Vagina (tissue), 2 donors: ENCODE measurements at regions not wholly inside any gene's neighbourhood (a gene's known extent, or its start where the extent isn't known, plus 50 kb on each side); places are given as distances from the start of the nearest gene placed in this dataset.

Source experiments
- DNase-seq, 2 donors: peaks; one replicate each; pipeline ENCODE4 v3.0.0-alpha.2; 2017; ENCODE audit errors: extremely low spot score in 2 of 2
- H3K27ac ChIP-seq: fragments of 200-600 bp; sonication (generic); one replicate; pipeline ENCODE4 v1.5.1; 2019
- H3K27me3 ChIP-seq: fragments of 200-600 bp; sonication (generic); one replicate; pipeline ENCODE4 v1.5.1; 2019
- H3K36me3 ChIP-seq, 2 donors: fragments of 200-600 bp; sonication (generic); one replicate each; pipeline ENCODE4 v1.5.1; 2017 to 2019
- H3K4me1 ChIP-seq: fragments of 200-600 bp; sonication (generic); one replicate; pipeline ENCODE4 v1.5.1; 2019
- H3K4me3 ChIP-seq, 2 donors: fragments of 200-600 bp; sonication (generic); 1 replicate in 1 of 2; 2 replicates in 1 of 2; pipeline ENCODE4 v1.5.1; 2016 to 2019
- H3K9me3 ChIP-seq: fragments of 200-600 bp; sonication (generic); one replicate; pipeline ENCODE4 v1.5.1; 2019
- POLR2A ChIP-seq, 2 donors: fragments of 450-650 bp; IDR thresholded peaks; one replicate each; pipeline ENCODE4 v1.6.1; 2017; ENCODE audit warnings: antibody characterized with exemption in 2 of 2, mild to moderate bottlenecking in 2 of 2, moderate library complexity in 2 of 2
- POLR2AphosphoS5 ChIP-seq, 2 donors: sonication (generic); formaldehyde crosslinking; IDR thresholded peaks; one replicate each; pipeline ENCODE4 v1.9.0; 2017; ENCODE audit warnings: antibody characterized with exemption in 2 of 2, mild to moderate bottlenecking in 2 of 2, low read depth in 1 of 2; ENCODE audit not compliant: insufficient read depth in 1 of 2
- intact Hi-C: fragments of 100-400 bp; cut with DNase I; formaldehyde crosslinking; loops from one replicate; pipeline ENCODE4 v1.15.1; 2023
- TF ChIP-seq, protein P1 (sequence below), 3 experiments: fragments of 450-650 bp in 2 of 3; fragments of 200-600 bp in 1 of 3; sonication (generic) in 1 of 3; IDR thresholded peaks; one replicate each; pipeline ENCODE4 v1.5.1; 2017 to 2019; ENCODE audit warnings: antibody characterized with exemption in 3 of 3, mild to moderate bottlenecking in 2 of 3, moderate library complexity in 2 of 3

- Histone ChIP-seq H3K9me3 (no peaks in the 10 kb centered on the region), H3K27me3 (no peaks in the 10 kb centered on the region), H3K36me3 (no peaks in the 10 kb centered on the region), H3K4me1 (peaks cover 11% of the 10 kb centered on the region), H3K27ac (no peak overlapping the region), H3K4me3 (no peak overlapping the region)
- TF ChIP-seq, protein P1, sequence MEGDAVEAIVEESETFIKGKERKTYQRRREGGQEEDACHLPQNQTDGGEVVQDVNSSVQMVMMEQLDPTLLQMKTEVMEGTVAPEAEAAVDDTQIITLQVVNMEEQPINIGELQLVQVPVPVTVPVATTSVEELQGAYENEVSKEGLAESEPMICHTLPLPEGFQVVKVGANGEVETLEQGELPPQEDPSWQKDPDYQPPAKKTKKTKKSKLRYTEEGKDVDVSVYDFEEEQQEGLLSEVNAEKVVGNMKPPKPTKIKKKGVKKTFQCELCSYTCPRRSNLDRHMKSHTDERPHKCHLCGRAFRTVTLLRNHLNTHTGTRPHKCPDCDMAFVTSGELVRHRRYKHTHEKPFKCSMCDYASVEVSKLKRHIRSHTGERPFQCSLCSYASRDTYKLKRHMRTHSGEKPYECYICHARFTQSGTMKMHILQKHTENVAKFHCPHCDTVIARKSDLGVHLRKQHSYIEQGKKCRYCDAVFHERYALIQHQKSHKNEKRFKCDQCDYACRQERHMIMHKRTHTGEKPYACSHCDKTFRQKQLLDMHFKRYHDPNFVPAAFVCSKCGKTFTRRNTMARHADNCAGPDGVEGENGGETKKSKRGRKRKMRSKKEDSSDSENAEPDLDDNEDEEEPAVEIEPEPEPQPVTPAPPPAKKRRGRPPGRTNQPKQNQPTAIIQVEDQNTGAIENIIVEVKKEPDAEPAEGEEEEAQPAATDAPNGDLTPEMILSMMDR (IDR thresholded peaks at IDR 0.05), result no peak
- TF ChIP-seq POLR2AphosphoS5 (IDR thresholded peaks at IDR 0.05; ENCODE audit: insufficient read depth in 1 of 2, low read depth in 1 of 2) (no peak), POLR2A (IDR thresholded peaks at IDR 0.05) (no peak)
- intact Hi-C loops, result no loop called here
- DNase-seq, result no peak
These were observed 86.7 kb downstream of the SCGB2B2 start for GRCh38 chr19:34590228-34590627.

DNA sequence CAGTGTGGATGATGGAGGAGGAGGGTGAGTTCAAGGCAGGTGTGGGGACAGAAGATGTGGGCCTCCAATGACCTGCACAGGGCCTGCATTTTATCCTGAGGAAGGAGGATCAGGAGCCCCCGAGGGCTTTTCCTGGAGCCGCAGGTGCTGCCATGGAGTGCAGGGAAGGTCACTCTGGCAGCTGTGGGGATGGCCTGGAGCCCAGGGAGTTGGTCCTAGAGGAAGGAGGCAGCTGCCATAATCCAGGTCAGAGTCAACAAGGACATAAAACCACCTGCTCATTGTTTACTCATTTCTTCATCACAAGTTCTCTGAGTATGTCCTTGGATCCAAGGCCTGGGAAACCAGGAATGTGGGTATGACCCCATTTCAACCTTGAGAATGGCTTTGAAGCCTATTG, 87.2 kb downstream of the SCGB2B2 start:
- H3K9me3 ChIP-seq, result no peaks in the 10 kb centered on the region
- TF ChIP-seq POLR2A (IDR thresholded peaks at IDR 0.05) (no peak), POLR2AphosphoS5 (IDR thresholded peaks at IDR 0.05; ENCODE audit: insufficient read depth in 1 of 2, low read depth in 1 of 2) (no peak)
- TF ChIP-seq, protein P1 (IDR thresholded peaks at IDR 0.05), result no peak
- no peaks in the 10 kb centered on the region for H3K36me3 ChIP-seq
- H3K27me3 ChIP-seq, result no peaks in the 10 kb centered on the region
- no peak overlapping the region for H3K27ac ChIP-seq
- DNase-seq, result no peak
- H3K4me3 ChIP-seq, result no peak overlapping the region
- peaks cover 6% of the 10 kb centered on the region for H3K4me1 ChIP-seq
- intact Hi-C loops, result no loop called here

- no peaks in the 10 kb centered on the region for H3K27me3 ChIP-seq
- no peaks in the 10 kb centered on the region for H3K36me3 ChIP-seq
- H3K27ac ChIP-seq, result no peak overlapping the region
- H3K9me3 ChIP-seq, result no peaks in the 10 kb centered on the region
- TF ChIP-seq POLR2AphosphoS5 (IDR thresholded peaks at IDR 0.05; ENCODE audit: insufficient read depth in 1 of 2, low read depth in 1 of 2) (no peak), POLR2A (IDR thresholded peaks at IDR 0.05) (no peak)
- TF ChIP-seq, protein P1 (IDR thresholded peaks at IDR 0.05), result no peak
- DNase-seq, result no peak
- H3K4me3 ChIP-seq, result no peak overlapping the region
- intact Hi-C loops, result no loop called here
- H3K4me1 ChIP-seq, result no peaks in the 10 kb centered on the region
These were observed 88.1 kb downstream of the SCGB2B2 start for GRCh38 chr19:34588846-34589245.

DNA sequence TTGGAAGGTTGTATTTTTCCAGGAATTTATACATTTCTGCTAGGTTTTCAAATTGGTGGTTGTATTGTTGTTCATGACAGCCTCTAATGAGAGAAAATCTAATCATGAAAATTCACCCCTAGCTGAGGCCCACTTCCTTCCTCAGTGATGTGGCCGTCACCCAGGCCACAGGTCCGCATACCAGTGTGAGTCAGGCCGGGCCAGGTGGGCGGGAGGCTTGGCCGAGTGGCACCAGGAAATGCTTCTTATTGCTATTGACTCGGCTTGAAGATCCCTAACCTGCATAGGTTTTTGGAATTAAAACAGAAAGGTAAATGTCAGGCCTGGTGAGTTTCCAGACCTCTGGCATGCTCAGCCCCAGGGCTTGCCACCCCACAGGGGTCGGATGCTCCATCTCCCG, 88.7 kb downstream of the SCGB2B2 start:
- no peak for TF ChIP-seq POLR2A (IDR thresholded peaks at IDR 0.05)
- TF ChIP-seq, protein P1 (IDR thresholded peaks at IDR 0.05), result no peak
- TF ChIP-seq POLR2AphosphoS5 (IDR thresholded peaks at IDR 0.05; ENCODE audit: insufficient read depth in 1 of 2, low read depth in 1 of 2), result no peak
- H3K4me1 ChIP-seq, result no peaks in the 10 kb centered on the region
- no peak for DNase-seq
- H3K9me3 ChIP-seq, result no peaks in the 10 kb centered on the region
- H3K27me3 ChIP-seq, result no peaks in the 10 kb centered on the region
- intact Hi-C loops, result no loop called here
- no peaks in the 10 kb centered on the region for H3K36me3 ChIP-seq
- no peak overlapping the region for H3K4me3 ChIP-seq
- H3K27ac ChIP-seq, result no peak overlapping the region

DNA sequence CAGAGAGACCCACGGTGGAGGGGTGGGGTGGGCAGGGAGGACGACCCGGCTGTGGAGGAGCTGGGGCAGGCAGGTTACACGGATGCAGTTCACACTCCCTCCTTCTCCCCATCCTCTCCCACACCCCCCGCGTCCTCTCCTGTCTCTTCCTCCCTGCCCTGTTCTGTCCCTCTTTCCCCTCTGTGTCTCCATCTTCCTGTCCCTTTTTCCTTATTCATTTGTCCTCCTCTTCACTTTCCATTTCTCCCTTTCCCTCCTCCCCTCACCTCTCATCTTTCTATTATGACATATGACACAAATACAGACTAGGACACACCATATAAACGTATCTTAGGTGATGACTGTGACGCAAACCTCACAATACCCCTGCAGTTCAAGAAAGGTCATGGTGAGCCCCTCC, 96.6 kb downstream of the SCGB2B2 start:
- DNase-seq, result no peak
- H3K27ac ChIP-seq, result no peak overlapping the region
- no peaks in the 10 kb centered on the region for H3K36me3 ChIP-seq
- H3K4me1 ChIP-seq, result peaks cover 5% of the 10 kb centered on the region
- no peak for TF ChIP-seq POLR2AphosphoS5 (IDR thresholded peaks at IDR 0.05; ENCODE audit: insufficient read depth in 1 of 2, low read depth in 1 of 2)
- TF ChIP-seq POLR2A (IDR thresholded peaks at IDR 0.05), result no peak
- TF ChIP-seq, protein P1 (IDR thresholded peaks at IDR 0.05), result no peak
- H3K27me3 ChIP-seq, result no peaks in the 10 kb centered on the region
- intact Hi-C loops, result no loop called here
- no peak overlapping the region for H3K4me3 ChIP-seq
- H3K9me3 ChIP-seq, result no peaks in the 10 kb centered on the region
